ENCODE measurements at regions not wholly inside any gene's neighbourhood (a gene's known extent, or its start where the extent isn't known, plus 50 kb on each side); places are given as distances from the start of the nearest gene placed in this dataset.
"Not testable (repeated sequence)": the region's sequence is repeated elsewhere in the genome, so short reads cannot be mapped to it uniquely, and the experiment has no call there.

- not testable (repeated sequence) for H4K20me1 ChIP-seq (ENCODE audit: insufficient read depth, low read length); H3K4me2 ChIP-seq (ENCODE audit: low read length); H2AFZ ChIP-seq (ENCODE audit: low read length); H3K27me3 ChIP-seq (ENCODE audit: insufficient read depth, low read length); H3K36me3 ChIP-seq (ENCODE audit: insufficient read depth, low read length); H3K27ac ChIP-seq (ENCODE audit: low read depth, low read length, poor library complexity, severe bottlenecking); H3K9me2 ChIP-seq (ENCODE audit: low read depth, low read length); H3K9ac ChIP-seq (ENCODE audit: low read length); H3K4me1 ChIP-seq (ENCODE audit: insufficient read depth, low read length, severe bottlenecking); H3K9me3 ChIP-seq (ENCODE audit: low read length); H3K4me3 ChIP-seq (ENCODE audit: low read depth, low read length, poor library complexity, severe bottlenecking); H3F3A ChIP-seq (ENCODE audit: insufficient read depth, low read length); H3K79me2 ChIP-seq (ENCODE audit: insufficient read depth, low read length)
- TF ChIP-seq, protein P1, sequence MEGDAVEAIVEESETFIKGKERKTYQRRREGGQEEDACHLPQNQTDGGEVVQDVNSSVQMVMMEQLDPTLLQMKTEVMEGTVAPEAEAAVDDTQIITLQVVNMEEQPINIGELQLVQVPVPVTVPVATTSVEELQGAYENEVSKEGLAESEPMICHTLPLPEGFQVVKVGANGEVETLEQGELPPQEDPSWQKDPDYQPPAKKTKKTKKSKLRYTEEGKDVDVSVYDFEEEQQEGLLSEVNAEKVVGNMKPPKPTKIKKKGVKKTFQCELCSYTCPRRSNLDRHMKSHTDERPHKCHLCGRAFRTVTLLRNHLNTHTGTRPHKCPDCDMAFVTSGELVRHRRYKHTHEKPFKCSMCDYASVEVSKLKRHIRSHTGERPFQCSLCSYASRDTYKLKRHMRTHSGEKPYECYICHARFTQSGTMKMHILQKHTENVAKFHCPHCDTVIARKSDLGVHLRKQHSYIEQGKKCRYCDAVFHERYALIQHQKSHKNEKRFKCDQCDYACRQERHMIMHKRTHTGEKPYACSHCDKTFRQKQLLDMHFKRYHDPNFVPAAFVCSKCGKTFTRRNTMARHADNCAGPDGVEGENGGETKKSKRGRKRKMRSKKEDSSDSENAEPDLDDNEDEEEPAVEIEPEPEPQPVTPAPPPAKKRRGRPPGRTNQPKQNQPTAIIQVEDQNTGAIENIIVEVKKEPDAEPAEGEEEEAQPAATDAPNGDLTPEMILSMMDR (IDR thresholded peaks at IDR 0.05; ENCODE audit: low read length) = peak; percentile 26
Measured at GRCh38 chr4:118424062-118424461, 71.3 kb upstream of the PRSS12 start.

GRCh38 chr4:118428881-118429280 is 76.1 kb upstream of the PRSS12 start:
- H3K27me3 ChIP-seq (ENCODE audit: insufficient read depth, low read length); H3K9ac ChIP-seq (ENCODE audit: low read length): not testable (repeated sequence)

DNA sequence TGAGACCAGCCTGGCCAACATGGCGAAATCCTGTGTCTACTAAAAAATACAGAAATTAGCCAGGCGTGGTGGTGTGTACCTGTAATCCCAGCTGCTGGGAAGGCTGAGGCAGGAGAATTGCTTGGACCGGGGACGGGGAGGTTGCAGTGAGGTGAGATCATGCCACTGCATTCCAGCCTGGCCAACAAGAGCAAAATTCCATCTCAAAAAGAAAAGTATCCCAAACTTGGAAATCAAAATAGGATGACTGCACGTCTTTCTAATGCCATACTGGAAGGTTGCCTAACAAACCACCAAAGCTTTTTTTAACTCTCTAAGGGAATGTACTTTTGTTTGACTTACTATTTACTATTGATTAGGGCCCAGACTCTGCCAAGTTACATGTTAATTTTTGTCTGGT is 79.6 kb upstream of the PRSS12 start:
- not testable (repeated sequence) for H4K20me1 ChIP-seq (ENCODE audit: insufficient read depth, low read length); H3K9me3 ChIP-seq (ENCODE audit: low read length); H2AFZ ChIP-seq (ENCODE audit: low read length); H3K27me3 ChIP-seq (ENCODE audit: insufficient read depth, low read length); H3K9me2 ChIP-seq (ENCODE audit: low read depth, low read length); H3K4me2 ChIP-seq (ENCODE audit: low read length); H3F3A ChIP-seq (ENCODE audit: insufficient read depth, low read length); H3K27ac ChIP-seq (ENCODE audit: low read depth, low read length, poor library complexity, severe bottlenecking); H3K36me3 ChIP-seq (ENCODE audit: insufficient read depth, low read length); H3K79me2 ChIP-seq (ENCODE audit: insufficient read depth, low read length); H3K9ac ChIP-seq (ENCODE audit: low read length); H3K4me1 ChIP-seq (ENCODE audit: insufficient read depth, low read length, severe bottlenecking); H3K4me3 ChIP-seq (ENCODE audit: low read depth, low read length, poor library complexity, severe bottlenecking)

More at GRCh38 chr4:118428881-118429280, 76.1 kb upstream of the PRSS12 start:
- H3K36me3 ChIP-seq (ENCODE audit: insufficient read depth, low read length); H3K4me2 ChIP-seq (ENCODE audit: low read length); H4K20me1 ChIP-seq (ENCODE audit: insufficient read depth, low read length); H3K4me3 ChIP-seq (ENCODE audit: low read depth, low read length, poor library complexity, severe bottlenecking); H3K4me1 ChIP-seq (ENCODE audit: insufficient read depth, low read length, severe bottlenecking); H3K9me3 ChIP-seq (ENCODE audit: low read length); H3F3A ChIP-seq (ENCODE audit: insufficient read depth, low read length); H3K9me2 ChIP-seq (ENCODE audit: low read depth, low read length); H2AFZ ChIP-seq (ENCODE audit: low read length); H3K79me2 ChIP-seq (ENCODE audit: insufficient read depth, low read length); H3K27ac ChIP-seq (ENCODE audit: low read depth, low read length, poor library complexity, severe bottlenecking): not testable (repeated sequence)

DNA sequence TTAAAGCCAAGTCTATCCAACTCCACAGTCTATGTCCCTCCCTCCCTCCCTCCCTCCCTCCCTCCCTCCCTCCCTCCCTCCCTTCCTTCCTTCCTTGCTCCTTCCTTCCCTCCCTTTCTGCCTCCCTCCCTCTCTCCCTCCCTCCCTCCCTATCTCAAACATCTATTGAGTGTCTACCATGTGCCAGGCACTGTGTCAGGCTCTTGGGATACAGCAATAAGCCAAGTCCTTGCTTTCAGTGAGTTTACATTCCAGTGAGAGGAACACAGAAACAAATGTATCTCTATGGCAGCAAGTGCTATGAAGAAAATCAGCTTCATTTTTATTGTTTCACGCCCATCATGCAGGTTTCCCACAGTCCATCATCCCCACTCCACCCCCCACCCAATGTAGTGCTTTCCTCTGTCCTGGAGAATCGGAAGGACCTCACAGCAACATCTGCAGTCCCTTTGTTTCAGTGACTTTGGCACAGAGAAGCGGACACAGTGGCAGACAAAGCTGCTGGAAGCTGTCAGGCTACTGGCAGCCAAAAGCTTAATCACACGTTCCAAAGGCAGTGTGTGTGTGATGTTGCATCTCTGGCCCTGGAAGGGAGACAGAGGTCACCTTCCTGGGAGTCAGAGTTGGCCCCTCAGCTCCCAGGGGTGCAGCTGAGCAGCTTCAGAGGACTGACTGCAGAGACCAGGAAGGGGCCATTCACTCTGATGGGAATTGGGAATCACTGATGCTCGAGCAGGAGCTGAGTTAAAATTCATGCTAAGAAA is 81.0 kb upstream of the PRSS12 start:
- H3K36me3 ChIP-seq (ENCODE audit: insufficient read depth, low read length); H3K9me2 ChIP-seq (ENCODE audit: low read depth, low read length): not testable (repeated sequence)

DNA sequence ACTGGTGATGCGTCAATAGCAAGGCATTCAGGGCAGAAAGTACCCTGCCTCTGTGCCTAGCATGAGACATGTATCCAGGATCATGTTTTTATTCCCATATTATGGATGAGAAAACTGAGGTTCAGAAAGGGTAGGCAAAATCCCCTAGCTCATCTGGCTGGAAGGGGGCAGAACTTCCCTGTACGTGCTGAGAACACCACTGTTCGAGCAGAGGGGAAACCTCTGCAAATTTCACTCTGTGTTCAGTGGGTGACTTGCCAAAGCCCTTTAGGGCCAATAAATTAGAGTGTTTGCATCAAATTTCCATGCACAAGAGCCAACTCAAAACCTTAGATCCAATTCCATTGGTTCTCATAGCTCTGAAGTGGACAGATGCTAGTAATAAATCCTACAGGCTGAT is 82.6 kb upstream of the PRSS12 start:
- H3K4me2 ChIP-seq (ENCODE audit: low read length); H2AFZ ChIP-seq (ENCODE audit: low read length); H3K9me3 ChIP-seq (ENCODE audit: low read length): not testable (repeated sequence)

More for the DNA sequence above, 81.0 kb upstream of the PRSS12 start:
- H3K9me3 ChIP-seq (ENCODE audit: low read length); H3K4me1 ChIP-seq (ENCODE audit: insufficient read depth, low read length, severe bottlenecking); H3K79me2 ChIP-seq (ENCODE audit: insufficient read depth, low read length); H3K27ac ChIP-seq (ENCODE audit: low read depth, low read length, poor library complexity, severe bottlenecking); H4K20me1 ChIP-seq (ENCODE audit: insufficient read depth, low read length); H3K27me3 ChIP-seq (ENCODE audit: insufficient read depth, low read length); H2AFZ ChIP-seq (ENCODE audit: low read length); H3K4me3 ChIP-seq (ENCODE audit: low read depth, low read length, poor library complexity, severe bottlenecking); H3K9ac ChIP-seq (ENCODE audit: low read length); H3F3A ChIP-seq (ENCODE audit: insufficient read depth, low read length); H3K4me2 ChIP-seq (ENCODE audit: low read length): not testable (repeated sequence)

DNA sequence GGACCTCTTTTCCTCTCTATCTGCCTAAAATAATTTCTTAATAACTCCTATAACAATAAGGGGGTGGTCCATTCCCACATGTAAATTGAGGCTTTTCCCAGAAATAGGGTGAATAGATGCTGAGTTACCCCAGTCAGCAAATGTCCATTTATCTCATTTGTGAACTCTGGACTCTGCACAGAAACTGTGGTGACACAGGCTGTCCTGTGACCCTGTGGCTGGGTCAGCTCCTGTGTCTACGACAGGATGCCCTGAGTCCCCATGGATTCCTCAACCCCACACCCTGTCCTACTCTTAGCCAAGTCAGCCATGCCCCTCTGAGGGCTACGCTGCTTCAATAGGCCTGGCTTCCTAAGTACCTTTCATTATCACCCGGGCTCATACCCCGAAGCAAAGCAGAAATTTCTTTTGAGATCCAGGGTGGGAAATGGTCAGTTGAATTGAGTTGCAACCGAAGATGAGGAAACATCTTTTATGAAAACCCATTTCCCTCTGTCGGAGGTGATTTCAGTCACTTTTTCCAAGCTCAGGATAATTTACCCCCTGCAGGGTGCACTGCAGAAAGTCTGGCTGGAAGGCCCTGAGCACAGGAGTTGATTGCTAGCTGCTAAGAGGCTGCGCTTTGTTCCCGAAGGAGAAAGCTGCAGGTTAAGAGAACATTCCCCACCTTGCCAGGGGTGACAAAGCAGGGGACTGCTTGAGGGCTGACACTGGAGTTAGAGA is 89.5 kb upstream of the PRSS12 start:
- not testable (repeated sequence) for H3K4me3 ChIP-seq (ENCODE audit: low read depth, low read length, poor library complexity, severe bottlenecking); H3F3A ChIP-seq (ENCODE audit: insufficient read depth, low read length); H2AFZ ChIP-seq (ENCODE audit: low read length); H4K20me1 ChIP-seq (ENCODE audit: insufficient read depth, low read length); H3K4me1 ChIP-seq (ENCODE audit: insufficient read depth, low read length, severe bottlenecking); H3K9me3 ChIP-seq (ENCODE audit: low read length); H3K4me2 ChIP-seq (ENCODE audit: low read length); H3K27ac ChIP-seq (ENCODE audit: low read depth, low read length, poor library complexity, severe bottlenecking); H3K79me2 ChIP-seq (ENCODE audit: insufficient read depth, low read length); H3K9me2 ChIP-seq (ENCODE audit: low read depth, low read length); H3K9ac ChIP-seq (ENCODE audit: low read length); H3K27me3 ChIP-seq (ENCODE audit: insufficient read depth, low read length); H3K36me3 ChIP-seq (ENCODE audit: insufficient read depth, low read length)

More for the DNA sequence above, 82.6 kb upstream of the PRSS12 start:
- H3K4me3 ChIP-seq (ENCODE audit: low read depth, low read length, poor library complexity, severe bottlenecking); H3F3A ChIP-seq (ENCODE audit: insufficient read depth, low read length); H3K9ac ChIP-seq (ENCODE audit: low read length); H3K36me3 ChIP-seq (ENCODE audit: insufficient read depth, low read length); H3K27ac ChIP-seq (ENCODE audit: low read depth, low read length, poor library complexity, severe bottlenecking); H3K4me1 ChIP-seq (ENCODE audit: insufficient read depth, low read length, severe bottlenecking); H3K79me2 ChIP-seq (ENCODE audit: insufficient read depth, low read length); H4K20me1 ChIP-seq (ENCODE audit: insufficient read depth, low read length); H3K27me3 ChIP-seq (ENCODE audit: insufficient read depth, low read length); H3K9me2 ChIP-seq (ENCODE audit: low read depth, low read length): not testable (repeated sequence)

DNA sequence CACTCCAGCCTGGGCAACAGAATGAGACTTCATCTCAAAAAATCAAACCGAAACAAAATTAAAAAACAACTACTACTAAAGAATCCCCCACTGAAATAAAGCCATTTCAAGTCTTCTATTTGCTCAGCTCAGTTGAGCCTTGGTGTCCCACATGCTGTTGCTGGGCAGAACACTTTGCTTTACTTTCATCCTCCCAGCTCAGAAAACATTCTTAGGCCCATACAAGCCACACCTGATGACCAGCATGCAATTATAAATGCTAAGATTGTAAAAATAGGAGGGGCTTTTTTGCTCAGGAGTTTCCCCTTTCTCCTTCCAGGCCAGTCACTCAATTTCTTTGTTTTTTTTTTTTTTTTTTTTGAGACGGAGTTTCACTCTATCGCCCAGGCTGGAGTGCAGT is 94.6 kb upstream of the PRSS12 start:
- H3K79me2 ChIP-seq (ENCODE audit: insufficient read depth, low read length); H3K4me1 ChIP-seq (ENCODE audit: insufficient read depth, low read length, severe bottlenecking); H3K27me3 ChIP-seq (ENCODE audit: insufficient read depth, low read length); H3K9ac ChIP-seq (ENCODE audit: low read length); H3K4me2 ChIP-seq (ENCODE audit: low read length); H3K36me3 ChIP-seq (ENCODE audit: insufficient read depth, low read length); H3F3A ChIP-seq (ENCODE audit: insufficient read depth, low read length); H3K27ac ChIP-seq (ENCODE audit: low read depth, low read length, poor library complexity, severe bottlenecking); H4K20me1 ChIP-seq (ENCODE audit: insufficient read depth, low read length); H3K9me3 ChIP-seq (ENCODE audit: low read length); H3K9me2 ChIP-seq (ENCODE audit: low read depth, low read length); H3K4me3 ChIP-seq (ENCODE audit: low read depth, low read length, poor library complexity, severe bottlenecking); H2AFZ ChIP-seq (ENCODE audit: low read length): not testable (repeated sequence)

Measured in OCI-LY1 (cell line).